Fibroblast of pulmonary artery (primary cell): ENCODE measurements at regions not wholly inside any gene's neighbourhood (a gene's known extent, or its start where the extent isn't known, plus 50 kb on each side); places are given as distances from the start of the nearest gene placed in this dataset.

Experiments used
- DNase-seq: peaks from one replicate; pipeline ENCODE4 v3.0.0-alpha.2; 2010; ENCODE audit warnings: low read depth
- H3K4me3 ChIP-seq: replicated peaks from 2 replicates; pipeline ENCODE4 v1.5.1; 2011; ENCODE audit warnings: low read depth, mild to moderate bottlenecking, control low read depth, low read length, moderate library complexity
- CTCF ChIP-seq: IDR thresholded peaks from 2 replicates; pipeline ENCODE4 v1.5.1; 2011; ENCODE audit warnings: mild to moderate bottlenecking, control low read depth, low read length, inconsistent platforms; ENCODE audit errors: missing control alignments

- TF ChIP-seq CTCF: no peak
- no peak for DNase-seq
- no peak overlapping the region for H3K4me3 ChIP-seq
Observed at GRCh38 chr12:24081092-24081529, 131.6 kb upstream of the SOX5 start.

- TF ChIP-seq CTCF: no peak
- no peak overlapping the region for H3K4me3 ChIP-seq
- no peak for DNase-seq
Observed at GRCh38 chr12:24080465-24080864, 131.0 kb upstream of the SOX5 start.

GRCh38 chr12:24079083-24079482, 129.6 kb upstream of the SOX5 start:
- TF ChIP-seq CTCF: no peak
- no peak for DNase-seq
- H3K4me3 ChIP-seq: no peak overlapping the region

GRCh38 chr12:24078318-24078765, 128.9 kb upstream of the SOX5 start:
- no peak for DNase-seq
- no peak for TF ChIP-seq CTCF
- H3K4me3 ChIP-seq: no peak overlapping the region

DNA sequence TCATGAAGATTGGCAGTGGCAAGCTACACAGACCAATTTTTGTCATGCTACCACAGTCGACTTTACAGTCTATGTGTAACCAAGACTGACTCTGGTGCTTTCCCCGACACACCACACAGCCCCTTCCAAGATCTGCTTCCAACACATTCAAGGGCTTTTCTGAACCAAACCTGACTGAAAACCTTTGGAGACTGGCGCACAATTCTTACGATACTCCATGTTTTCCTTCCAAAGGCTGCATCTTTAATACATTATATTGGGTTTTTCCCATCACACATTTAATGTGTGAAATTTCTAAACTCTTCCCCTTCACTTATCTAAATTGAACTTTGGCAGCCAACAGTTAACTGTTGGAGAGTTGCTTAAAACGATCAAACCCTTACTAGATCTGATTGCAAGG, 127.7 kb upstream of the SOX5 start:
- DNase-seq: no peak
- no peak for TF ChIP-seq CTCF
- H3K4me3 ChIP-seq: no peak overlapping the region

- no peak for DNase-seq
- TF ChIP-seq CTCF: no peak
- no peak overlapping the region for H3K4me3 ChIP-seq
Observed at GRCh38 chr12:24075650-24076049, 126.2 kb upstream of the SOX5 start.

DNA sequence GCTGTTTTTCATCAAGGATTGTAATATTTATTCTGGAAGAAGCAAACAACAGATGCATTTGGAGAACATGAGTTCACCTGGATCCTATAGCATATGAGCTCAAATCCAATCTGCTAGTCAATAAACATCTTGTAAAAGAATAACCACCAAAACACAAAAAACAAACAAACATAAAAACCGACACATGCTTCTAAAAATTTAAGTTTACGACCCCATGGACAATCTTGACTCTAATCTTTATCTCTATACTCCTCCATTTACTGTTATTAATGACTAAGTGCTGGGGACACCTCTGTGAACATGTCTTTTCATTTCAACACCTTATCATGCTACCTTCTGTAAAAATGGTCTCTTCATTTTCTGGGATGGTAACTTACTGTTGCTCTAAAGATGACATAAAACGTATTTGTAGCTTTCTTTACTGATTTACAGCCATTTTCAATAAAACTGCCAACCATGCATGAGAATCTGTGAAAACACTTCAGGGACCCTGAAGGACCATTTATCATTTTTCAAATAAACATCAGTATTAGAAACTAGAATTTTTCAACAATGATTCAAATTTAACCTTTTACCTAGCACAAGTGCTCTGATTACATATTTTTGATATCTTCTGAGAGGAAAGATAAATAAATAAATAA, 123.8 kb upstream of the SOX5 start:
- H3K4me3 ChIP-seq: no peak overlapping the region
- DNase-seq: no peak
- no peak for TF ChIP-seq CTCF
